ENCODE measurements at regions not wholly inside any gene's neighbourhood (a gene's known extent, or its start where the extent isn't known, plus 50 kb on each side); places are given as distances from the start of the nearest gene placed in this dataset.
"Not testable (repeated sequence)": the region's sequence is repeated elsewhere in the genome, so short reads cannot be mapped to it uniquely, and the experiment has no call there.

- DNase-seq (ENCODE audit: low read depth in 1 of 2, low spot score in 1 of 2): no peak
- TF ChIP-seq SPI1 (IDR thresholded peaks at IDR 0.05; ENCODE audit: borderline replicate concordance, low read depth) (no peak), GABPA (IDR thresholded peaks at IDR 0.05; ENCODE audit: low read depth) (no peak), REST (IDR thresholded peaks at IDR 0.05; ENCODE audit: insufficient replicate concordance, low read depth) (no peak), CTCF (IDR thresholded peaks at IDR 0.05; ENCODE audit: insufficient read depth, low read length) (no peak), POLR2AphosphoS5 (IDR thresholded peaks at IDR 0.05; ENCODE audit: low read depth) (no peak)
- no peaks in the 10 kb centered on the region for H3K27me3 ChIP-seq (ENCODE audit: insufficient read depth, poor library complexity, severe bottlenecking)
- no peak overlapping the region for H3K27ac ChIP-seq (replicated peaks)
- no peak overlapping the region for H3K4me3 ChIP-seq (replicated peaks; ENCODE audit: insufficient read depth, low read length)
These were observed 356.7 kb downstream of the TMEM167A start for GRCh38 chr5:82720213-82721086.

GRCh38 chr5:82719368-82719767 lies 357.8 kb downstream of the TMEM167A start:
- TF ChIP-seq GABPA (IDR thresholded peaks at IDR 0.05; ENCODE audit: low read depth) (no peak), POLR2AphosphoS5 (IDR thresholded peaks at IDR 0.05; ENCODE audit: low read depth) (no peak), REST (IDR thresholded peaks at IDR 0.05; ENCODE audit: insufficient replicate concordance, low read depth) (no peak), CTCF (IDR thresholded peaks at IDR 0.05; ENCODE audit: insufficient read depth, low read length) (no peak), SPI1 (IDR thresholded peaks at IDR 0.05; ENCODE audit: borderline replicate concordance, low read depth) (no peak)
- no peak for DNase-seq (ENCODE audit: low read depth in 1 of 2, low spot score in 1 of 2)
- Histone ChIP-seq H3K27me3 (ENCODE audit: insufficient read depth, poor library complexity, severe bottlenecking) (no peaks in the 10 kb centered on the region), H3K27ac (replicated peaks) (no peak overlapping the region), H3K4me3 (replicated peaks; ENCODE audit: insufficient read depth, low read length) (no peak overlapping the region)

GRCh38 chr5:82717738-82718137 lies 359.5 kb downstream of the TMEM167A start:
- no peak for DNase-seq (ENCODE audit: low read depth in 1 of 2, low spot score in 1 of 2)
- H3K27me3 ChIP-seq (ENCODE audit: insufficient read depth, poor library complexity, severe bottlenecking): no peaks in the 10 kb centered on the region
- H3K27ac ChIP-seq (replicated peaks): no peak overlapping the region
- TF ChIP-seq POLR2AphosphoS5 (IDR thresholded peaks at IDR 0.05; ENCODE audit: low read depth) (no peak), GABPA (IDR thresholded peaks at IDR 0.05; ENCODE audit: low read depth) (no peak), SPI1 (IDR thresholded peaks at IDR 0.05; ENCODE audit: borderline replicate concordance, low read depth) (no peak), CTCF (IDR thresholded peaks at IDR 0.05; ENCODE audit: insufficient read depth, low read length) (no peak)
- no peak overlapping the region for H3K4me3 ChIP-seq (replicated peaks; ENCODE audit: insufficient read depth, low read length)

- not testable (repeated sequence) for H3K4me3 ChIP-seq (replicated peaks; ENCODE audit: insufficient read depth, low read length); H3K27ac ChIP-seq (replicated peaks); DNase-seq (ENCODE audit: low read depth in 1 of 2, low spot score in 1 of 2); H3K27me3 ChIP-seq (ENCODE audit: insufficient read depth, poor library complexity, severe bottlenecking)
These were observed 362.5 kb downstream of the TMEM167A start for GRCh38 chr5:82714732-82715131.

All from HL-60 (cell line).